ENCODE measurements at regions not wholly inside any gene's neighbourhood (a gene's known extent, or its start where the extent isn't known, plus 50 kb on each side); places are given as distances from the start of the nearest gene placed in this dataset.

DNA sequence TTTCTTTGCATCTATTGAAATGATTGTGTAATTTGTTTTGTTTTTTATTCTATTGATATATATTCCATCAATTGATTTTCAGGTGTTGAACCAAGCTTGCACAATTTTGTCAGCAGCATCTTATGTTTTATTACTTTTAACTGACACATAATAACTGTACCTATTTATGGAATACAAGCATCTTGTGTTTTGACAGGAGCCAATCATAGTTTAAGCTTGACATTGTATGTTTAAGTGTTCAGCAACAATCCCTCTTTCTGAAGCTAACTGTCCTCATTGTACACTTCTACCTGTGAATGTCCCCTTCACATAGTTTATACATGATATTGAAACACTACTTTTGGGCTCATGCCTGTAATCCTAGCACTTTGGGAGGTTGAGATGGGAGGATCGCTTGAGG, 1017.6 kb upstream of the GYPC start:
- no peak overlapping the region for H3K27ac Mint-ChIP-seq
- H3K36me3 Mint-ChIP-seq (ENCODE audit: low read depth) = no peaks in the 10 kb centered on the region
- TF ChIP-seq CTCF (IDR thresholded peaks at IDR 0.05; ENCODE audit: unreplicated experiment in 3 of 3) = no peak
- no peak overlapping the region for H3K4me3 Mint-ChIP-seq
- peaks cover 4% of the 10 kb centered on the region for H3K27me3 Mint-ChIP-seq (ENCODE audit: low read depth)
- H3K4me1 Mint-ChIP-seq = no peaks in the 10 kb centered on the region
- no peaks in the 10 kb centered on the region for H3K9me3 Mint-ChIP-seq

- H3K27me3 Mint-ChIP-seq (ENCODE audit: low read depth) = no peaks in the 10 kb centered on the region
- H3K4me1 Mint-ChIP-seq = no peaks in the 10 kb centered on the region
- no peak overlapping the region for H3K27ac Mint-ChIP-seq
- no peaks in the 10 kb centered on the region for H3K36me3 Mint-ChIP-seq (ENCODE audit: low read depth)
- H3K9me3 Mint-ChIP-seq = no peaks in the 10 kb centered on the region
- no peak for TF ChIP-seq CTCF (IDR thresholded peaks at IDR 0.05; ENCODE audit: unreplicated experiment in 3 of 3)
- H3K4me3 Mint-ChIP-seq = no peak overlapping the region
These were observed 1013.9 kb upstream of the GYPC start for GRCh38 chr2:125642032-125642431.

- no peak for TF ChIP-seq CTCF (IDR thresholded peaks at IDR 0.05; ENCODE audit: unreplicated experiment in 3 of 3)
- H3K4me1 Mint-ChIP-seq = no peaks in the 10 kb centered on the region
- H3K4me3 Mint-ChIP-seq = no peak overlapping the region
- H3K27ac Mint-ChIP-seq = no peak overlapping the region
- H3K27me3 Mint-ChIP-seq (ENCODE audit: low read depth) = no peaks in the 10 kb centered on the region
- H3K9me3 Mint-ChIP-seq = no peaks in the 10 kb centered on the region
- no peaks in the 10 kb centered on the region for H3K36me3 Mint-ChIP-seq (ENCODE audit: low read depth)
These were observed 1012.8 kb upstream of the GYPC start for GRCh38 chr2:125643128-125643527.

GRCh38 chr2:125643585-125643984, 1012.4 kb upstream of the GYPC start:
- TF ChIP-seq CTCF (IDR thresholded peaks at IDR 0.05; ENCODE audit: unreplicated experiment in 3 of 3) = no peak
- Mint-ChIP-seq H3K27me3 (ENCODE audit: low read depth) (no peaks in the 10 kb centered on the region), H3K27ac (no peak overlapping the region), H3K4me1 (no peaks in the 10 kb centered on the region), H3K36me3 (ENCODE audit: low read depth) (no peaks in the 10 kb centered on the region), H3K4me3 (no peak overlapping the region), H3K9me3 (no peaks in the 10 kb centered on the region)

- TF ChIP-seq CTCF (IDR thresholded peaks at IDR 0.05; ENCODE audit: unreplicated experiment in 3 of 3) = no peak
- Mint-ChIP-seq H3K9me3 (no peaks in the 10 kb centered on the region), H3K36me3 (ENCODE audit: low read depth) (no peaks in the 10 kb centered on the region), H3K4me3 (no peak overlapping the region), H3K27ac (no peak overlapping the region), H3K27me3 (ENCODE audit: low read depth) (no peaks in the 10 kb centered on the region), H3K4me1 (no peaks in the 10 kb centered on the region)
These were observed 1011.7 kb upstream of the GYPC start for GRCh38 chr2:125644257-125644656.

DNA sequence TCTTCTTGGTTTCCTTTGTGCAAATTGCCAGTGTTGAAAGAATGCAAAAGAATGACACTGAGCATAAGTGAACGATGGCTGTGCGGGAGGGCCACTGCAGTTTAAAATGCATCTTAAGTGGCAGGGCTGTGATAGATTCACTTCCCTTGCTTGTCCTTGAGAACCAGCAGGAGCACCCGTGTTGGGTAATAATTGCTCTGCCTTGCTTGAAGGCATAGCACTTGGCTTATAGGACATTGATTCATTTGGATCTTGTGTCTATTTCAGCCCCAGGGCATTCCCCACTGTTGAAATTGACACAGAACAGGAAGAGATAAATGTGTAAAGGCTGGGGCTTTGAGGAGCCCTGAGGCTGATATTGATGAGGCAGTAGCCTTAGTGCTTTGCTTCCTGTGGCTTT, 1003.7 kb upstream of the GYPC start:
- no peak for TF ChIP-seq CTCF (IDR thresholded peaks at IDR 0.05; ENCODE audit: unreplicated experiment in 3 of 3)
- H3K4me3 Mint-ChIP-seq = no peak overlapping the region
- no peaks in the 10 kb centered on the region for H3K27me3 Mint-ChIP-seq (ENCODE audit: low read depth)
- H3K36me3 Mint-ChIP-seq (ENCODE audit: low read depth) = no peaks in the 10 kb centered on the region
- no peaks in the 10 kb centered on the region for H3K9me3 Mint-ChIP-seq
- no peaks in the 10 kb centered on the region for H3K4me1 Mint-ChIP-seq
- H3K27ac Mint-ChIP-seq = no peak overlapping the region
